Upper lobe of right lung (tissue), 1 donor: ENCODE measurements at regions not wholly inside any gene's neighbourhood (a gene's known extent, or its start where the extent isn't known, plus 50 kb on each side); places are given as distances from the start of the nearest gene placed in this dataset.
"Not testable (repeated sequence)": the region's sequence is repeated elsewhere in the genome, so short reads cannot be mapped to it uniquely, and the experiment has no call there.

Experiments used
- ATAC-seq: fragments of 200-7000 bp; cut with Tn5 transposase; one replicate; pipeline ENCODE4 v1.9.1; 2020; ENCODE audit warnings: mild to moderate bottlenecking, moderate library complexity
- DNase-seq: peaks from one replicate; pipeline ENCODE4 v3.0.0-alpha.2; 2020
- H3K27ac ChIP-seq: fragments of 200-600 bp; one replicate; pipeline ENCODE4 v1.8.0; 2022
- H3K27me3 ChIP-seq: fragments of 200-600 bp; one replicate; pipeline ENCODE4 v1.8.0; 2022; ENCODE audit warnings: mild to moderate bottlenecking
- H3K36me3 ChIP-seq: fragments of 200-600 bp; one replicate; pipeline ENCODE4 v1.8.0; 2022
- H3K4me1 ChIP-seq: fragments of 200-600 bp; one replicate; pipeline ENCODE4 v1.8.0; 2022
- H3K4me3 ChIP-seq: fragments of 200-600 bp; one replicate; pipeline ENCODE4 v1.8.0; 2022; ENCODE audit warnings: mild to moderate bottlenecking
- H3K9me3 ChIP-seq: fragments of 200-600 bp; one replicate; pipeline ENCODE4 v1.8.0; 2022
- intact Hi-C: fragments of 100-400 bp; cut with DNase I; formaldehyde crosslinking; loops from one replicate; pipeline ENCODE4 v1.11.0; 2022
- TF ChIP-seq, protein P1 (sequence below): fragments of 200-600 bp; IDR thresholded peaks from one replicate; pipeline ENCODE4 v1.8.0; 2022; ENCODE audit warnings: antibody characterized with exemption
- donor health status: DM: no; HTN: yes; CAD: no; lungs with severe emphysema.

DNA sequence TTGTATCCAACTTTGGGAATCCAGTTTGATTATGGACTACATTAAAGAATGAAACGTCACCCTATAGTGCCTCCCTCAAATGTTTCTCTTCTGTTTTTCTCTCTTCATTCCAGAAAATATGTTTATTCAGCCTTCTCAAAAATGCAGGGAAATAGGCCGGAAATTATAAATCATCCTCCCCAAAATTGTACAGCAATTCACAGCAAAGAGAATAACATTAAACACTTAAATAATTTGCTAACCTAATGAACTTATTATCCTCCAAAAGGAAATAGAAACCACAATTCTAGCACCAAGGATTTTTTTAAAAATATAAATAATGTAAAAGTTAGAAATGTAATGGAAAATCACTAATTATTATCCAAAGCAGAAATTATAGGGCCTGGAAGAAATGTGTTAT, 115.9 kb upstream of the CCNG1 start:
- no peaks in the 10 kb centered on the region for H3K27me3 ChIP-seq
- TF ChIP-seq, protein P1, sequence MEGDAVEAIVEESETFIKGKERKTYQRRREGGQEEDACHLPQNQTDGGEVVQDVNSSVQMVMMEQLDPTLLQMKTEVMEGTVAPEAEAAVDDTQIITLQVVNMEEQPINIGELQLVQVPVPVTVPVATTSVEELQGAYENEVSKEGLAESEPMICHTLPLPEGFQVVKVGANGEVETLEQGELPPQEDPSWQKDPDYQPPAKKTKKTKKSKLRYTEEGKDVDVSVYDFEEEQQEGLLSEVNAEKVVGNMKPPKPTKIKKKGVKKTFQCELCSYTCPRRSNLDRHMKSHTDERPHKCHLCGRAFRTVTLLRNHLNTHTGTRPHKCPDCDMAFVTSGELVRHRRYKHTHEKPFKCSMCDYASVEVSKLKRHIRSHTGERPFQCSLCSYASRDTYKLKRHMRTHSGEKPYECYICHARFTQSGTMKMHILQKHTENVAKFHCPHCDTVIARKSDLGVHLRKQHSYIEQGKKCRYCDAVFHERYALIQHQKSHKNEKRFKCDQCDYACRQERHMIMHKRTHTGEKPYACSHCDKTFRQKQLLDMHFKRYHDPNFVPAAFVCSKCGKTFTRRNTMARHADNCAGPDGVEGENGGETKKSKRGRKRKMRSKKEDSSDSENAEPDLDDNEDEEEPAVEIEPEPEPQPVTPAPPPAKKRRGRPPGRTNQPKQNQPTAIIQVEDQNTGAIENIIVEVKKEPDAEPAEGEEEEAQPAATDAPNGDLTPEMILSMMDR, result no peak
- ATAC-seq, result no peak
- no peak overlapping the region for H3K4me3 ChIP-seq
- no peaks in the 10 kb centered on the region for H3K4me1 ChIP-seq
- H3K36me3 ChIP-seq, result no peaks in the 10 kb centered on the region
- DNase-seq, result no peak
- H3K27ac ChIP-seq, result no peak overlapping the region
- H3K9me3 ChIP-seq, result no peaks in the 10 kb centered on the region
- intact Hi-C loops, result no loop called here

DNA sequence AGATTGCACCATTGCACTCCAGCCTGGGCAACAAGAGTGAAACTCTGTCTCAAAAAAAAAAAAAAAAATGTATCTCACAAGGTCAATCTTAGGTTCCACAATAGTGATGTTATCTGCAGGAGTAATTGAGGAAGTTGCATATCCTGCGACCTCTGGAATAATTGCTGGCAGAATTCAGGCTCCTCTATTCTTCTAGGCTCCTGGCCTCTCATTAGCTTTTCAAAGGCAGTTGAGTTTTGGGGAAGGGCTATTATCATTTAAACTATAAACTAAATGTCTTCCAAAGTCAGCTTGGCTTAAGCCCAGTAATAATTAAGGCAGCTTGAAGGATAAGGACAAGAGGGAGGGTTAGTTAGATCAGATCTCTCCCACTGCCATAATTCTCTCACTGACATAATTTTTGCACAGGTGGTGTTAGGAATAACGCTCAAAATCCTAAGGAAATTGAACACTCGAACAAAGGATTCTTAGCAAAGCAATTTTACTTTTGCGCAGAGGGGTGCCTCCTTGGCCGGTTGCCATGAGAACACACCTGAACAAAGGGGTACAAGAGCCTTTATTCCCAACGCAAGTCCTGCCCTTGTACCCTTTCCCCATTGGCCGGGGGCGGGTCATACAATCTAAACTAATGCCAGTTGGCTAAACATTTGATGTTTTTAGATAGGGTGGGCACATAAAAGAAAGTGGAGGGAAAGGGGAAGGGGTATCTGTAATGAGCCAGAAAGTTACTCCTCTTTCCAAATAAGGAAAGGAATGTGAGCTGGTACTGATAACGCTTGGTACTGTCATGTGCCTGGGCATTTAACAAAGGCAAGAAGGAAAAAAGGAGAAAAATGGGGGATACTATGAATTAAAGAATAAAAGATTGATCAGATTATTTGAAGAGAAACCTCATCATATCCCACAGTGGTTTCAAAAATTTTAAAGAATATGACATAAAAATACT, 106.4 kb upstream of the CCNG1 start:
- DNase-seq (no peak), ATAC-seq (no peak)
- Histone ChIP-seq H3K4me1 (no peaks in the 10 kb centered on the region), H3K27ac (no peak overlapping the region), H3K4me3 (no peak overlapping the region), H3K36me3 (no peaks in the 10 kb centered on the region), H3K9me3 (no peaks in the 10 kb centered on the region), H3K27me3 (no peaks in the 10 kb centered on the region)
- TF ChIP-seq, protein P1, result no peak
- intact Hi-C loops, result no loop called here

DNA sequence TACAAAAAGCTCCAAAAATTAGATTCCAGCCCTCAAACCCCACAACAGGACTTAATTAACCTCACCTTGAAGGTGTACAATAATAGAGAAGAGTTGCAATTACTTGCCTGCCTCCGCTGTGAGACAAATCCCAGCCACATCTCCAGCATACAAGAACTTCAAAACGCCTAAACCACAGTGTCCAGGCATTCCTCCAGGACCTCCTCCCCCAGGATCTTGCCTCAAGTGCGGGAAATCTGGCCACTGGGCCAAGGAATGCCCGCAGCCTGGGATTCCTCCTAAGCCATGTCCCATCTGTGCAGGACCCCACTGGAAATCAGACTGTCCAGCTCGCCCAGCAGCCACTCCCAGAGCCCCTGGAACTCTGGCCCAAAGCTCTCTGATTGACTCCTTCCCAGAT, 101.3 kb upstream of the CCNG1 start:
- H3K27ac ChIP-seq, H3K4me3 ChIP-seq, ATAC-seq, H3K36me3 ChIP-seq, H3K4me1 ChIP-seq, intact Hi-C loops, H3K27me3 ChIP-seq, H3K9me3 ChIP-seq, DNase-seq: not testable (repeated sequence)

DNA sequence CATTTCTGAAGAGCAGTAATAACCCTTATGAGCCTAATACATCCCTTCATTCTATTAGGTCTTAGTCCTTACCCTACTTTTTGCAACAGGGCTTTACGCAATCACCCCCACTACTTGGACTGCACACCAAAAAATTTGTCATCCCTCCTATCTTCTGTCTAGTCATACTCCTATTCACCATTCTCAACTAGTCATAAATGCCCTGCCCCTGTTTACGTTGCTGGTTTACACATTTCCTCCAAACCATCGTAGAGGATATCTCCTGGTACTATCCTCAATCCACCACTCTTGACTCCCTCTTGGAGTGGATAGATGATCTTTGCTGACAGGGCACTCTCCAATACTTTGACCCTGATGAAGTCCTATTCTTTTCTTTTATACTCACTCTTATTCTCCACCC, 98.2 kb upstream of the CCNG1 start:
- H3K36me3 ChIP-seq, result no peaks in the 10 kb centered on the region
- H3K4me3 ChIP-seq, result no peak overlapping the region
- ATAC-seq, result no peak
- no peak for DNase-seq
- H3K27me3 ChIP-seq, result no peaks in the 10 kb centered on the region
- H3K4me1 ChIP-seq, result no peaks in the 10 kb centered on the region
- no peak overlapping the region for H3K27ac ChIP-seq
- intact Hi-C loops, result no loop called here
- H3K9me3 ChIP-seq, result no peaks in the 10 kb centered on the region
- TF ChIP-seq, protein P1, result no peak

DNA sequence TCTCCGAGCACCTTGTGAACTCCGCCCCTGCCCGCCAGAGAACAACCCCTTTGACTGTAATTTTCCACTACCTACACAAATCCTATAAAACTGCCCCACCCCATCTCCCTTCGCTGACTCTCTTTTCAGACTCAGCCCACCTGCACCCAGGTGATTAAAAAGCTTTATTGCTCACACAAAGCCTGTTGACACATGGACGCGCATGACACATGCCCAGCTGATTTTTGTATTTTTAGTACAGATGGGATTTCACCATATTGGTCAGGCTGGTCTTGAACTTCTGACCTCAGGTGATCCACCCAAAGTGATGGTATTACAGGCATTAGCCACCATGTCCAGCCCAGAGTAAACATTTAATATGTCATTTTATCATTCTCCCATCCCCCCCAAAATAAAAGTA, 97.0 kb upstream of the CCNG1 start:
- ATAC-seq, H3K27me3 ChIP-seq, H3K36me3 ChIP-seq, H3K4me3 ChIP-seq, intact Hi-C loops, H3K4me1 ChIP-seq, H3K9me3 ChIP-seq, DNase-seq, H3K27ac ChIP-seq: not testable (repeated sequence)

DNA sequence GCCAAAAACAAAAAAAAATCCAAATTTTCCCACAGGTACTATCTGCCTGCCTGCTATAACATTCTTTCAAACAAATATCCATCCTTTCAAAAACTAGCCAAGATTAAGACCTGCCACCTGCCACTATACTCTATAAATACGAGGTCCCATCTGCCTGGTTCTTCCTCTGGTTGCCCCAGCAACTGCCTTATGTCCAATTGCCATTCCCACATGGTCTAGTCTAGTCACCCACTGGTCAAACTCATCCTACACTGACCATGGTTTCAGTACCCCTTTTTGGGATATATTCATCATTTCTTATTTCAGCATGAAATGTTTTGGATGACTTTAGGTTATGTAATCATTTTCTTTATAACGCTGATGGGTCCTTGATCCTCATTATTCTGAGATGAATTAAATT, 95.1 kb upstream of the CCNG1 start:
- intact Hi-C loops, result no loop called here
- no peak overlapping the region for H3K27ac ChIP-seq
- H3K9me3 ChIP-seq, result no peaks in the 10 kb centered on the region
- no peaks in the 10 kb centered on the region for H3K4me1 ChIP-seq
- no peaks in the 10 kb centered on the region for H3K27me3 ChIP-seq
- peak; percentile 49 for ATAC-seq
- TF ChIP-seq, protein P1, result no peak
- no peak for DNase-seq
- no peaks in the 10 kb centered on the region for H3K36me3 ChIP-seq
- no peak overlapping the region for H3K4me3 ChIP-seq
